Prostate gland (tissue), 2 donors: ENCODE measurements at regions not wholly inside any gene's neighbourhood (a gene's known extent, or its start where the extent isn't known, plus 50 kb on each side); places are given as distances from the start of the nearest gene placed in this dataset.
"Not testable (repeated sequence)": the region's sequence is repeated elsewhere in the genome, so short reads cannot be mapped to it uniquely, and the experiment has no call there.

Source experiments
- DNase-seq: peaks from one replicate; pipeline ENCODE4 v3.0.0-alpha.2; 2019; ENCODE audit warnings: low spot score
- H3K27ac ChIP-seq, 2 donors: fragments of 200-600 bp; sonication (generic); 2 replicates each; pipeline ENCODE4 v1.5.1; 2017 to 2019
- H3K27me3 ChIP-seq: fragments of 200-600 bp; sonication (generic); replicated peaks from 2 replicates; pipeline ENCODE4 v1.5.1; 2019; ENCODE audit not compliant: insufficient read depth
- H3K36me3 ChIP-seq, 2 donors: fragments of 200-600 bp; sonication (generic); 1 replicate in 1 of 2; 2 replicates in 1 of 2; pipeline versions ENCODE4 v1.5.1 to v1.8.1; 2017 to 2019
- H3K4me1 ChIP-seq: fragments of 200-600 bp; sonication (generic); replicated peaks from 2 replicates; pipeline ENCODE4 v1.5.1; 2019
- H3K4me3 ChIP-seq, 2 donors: fragments of 200-600 bp; sonication (generic); 2 replicates each; pipeline ENCODE4 v1.5.1; 2017 to 2019
- H3K9me3 ChIP-seq: fragments of 200-600 bp; sonication (generic); 2 replicates; pipeline ENCODE4 v1.5.1; 2017
- CTCF ChIP-seq, 4 experiments: fragments of 200-600 bp in 2 of 4; fragments of 450-650 bp in 2 of 4; sonication (generic) in 2 of 4; IDR thresholded peaks; 1 replicate in 3 of 4; 2 replicates in 1 of 4; pipeline ENCODE4 v1.5.1; 2016 to 2019; ENCODE audit warnings: antibody characterized with exemption in 4 of 4, mild to moderate bottlenecking in 2 of 4, moderate library complexity in 2 of 4
- POLR2A ChIP-seq: fragments of 450-650 bp; IDR thresholded peaks from one replicate; pipeline ENCODE4 v1.6.1; 2016; ENCODE audit warnings: antibody characterized with exemption, mild to moderate bottlenecking
- POLR2AphosphoS5 ChIP-seq: sonication (generic); formaldehyde crosslinking; IDR thresholded peaks from one replicate; pipeline ENCODE4 v1.6.1; 2017; ENCODE audit warnings: antibody characterized with exemption
- WGBS: methylation state at CpG from one replicate; pipeline ENCODE4 v1.1.5; 2018; 5-methylcytosine and 5-hydroxymethylcytosine counted together
- intact Hi-C: fragments of 100-400 bp; cut with DNase I; formaldehyde crosslinking; loops from one replicate; pipeline ENCODE4 v1.14.2; 2022

- Histone ChIP-seq H3K27ac (no peak overlapping the region), H3K36me3 (no peaks in the 10 kb centered on the region), H3K9me3 (no peaks in the 10 kb centered on the region), H3K4me1 (no peaks in the 10 kb centered on the region), H3K4me3 (no peak overlapping the region), H3K27me3 (no peaks in the 10 kb centered on the region)
- intact Hi-C loops: no loop called here
- no peak for DNase-seq
- TF ChIP-seq POLR2A: no peak
- TF ChIP-seq POLR2AphosphoS5: no peak
- no peak for TF ChIP-seq CTCF (IDR thresholded peaks at IDR 0.05)
- 77% methylated on average over 13 of the region's 13 CpGs for WGBS
Measured at GRCh38 chr1:844472-845026, 79.2 kb upstream of the SAMD11 start.

GRCh38 chr1:845641-846040 is 78.1 kb upstream of the SAMD11 start:
- WGBS: 65% methylated on average over 3 of the region's 3 CpGs
- H3K9me3 ChIP-seq, H3K36me3 ChIP-seq, H3K4me1 ChIP-seq, H3K27ac ChIP-seq, intact Hi-C loops, H3K4me3 ChIP-seq, DNase-seq, H3K27me3 ChIP-seq: not testable (repeated sequence)

GRCh38 chr1:849873-850272 is 73.8 kb upstream of the SAMD11 start:
- H3K36me3 ChIP-seq, intact Hi-C loops, DNase-seq, H3K27me3 ChIP-seq, H3K4me1 ChIP-seq, H3K27ac ChIP-seq, H3K4me3 ChIP-seq, H3K9me3 ChIP-seq: not testable (repeated sequence)
- WGBS: 76% methylated on average over 4 of the region's 4 CpGs

- H3K36me3 ChIP-seq, H3K9me3 ChIP-seq, H3K4me3 ChIP-seq, H3K27me3 ChIP-seq, H3K27ac ChIP-seq, DNase-seq, intact Hi-C loops, H3K4me1 ChIP-seq: not testable (repeated sequence)
- 87% methylated on average over 4 of the region's 4 CpGs for WGBS
Measured at GRCh38 chr1:850318-850717, 73.4 kb upstream of the SAMD11 start.

GRCh38 chr1:851398-851797 is 72.3 kb upstream of the SAMD11 start:
- DNase-seq, H3K9me3 ChIP-seq, H3K27ac ChIP-seq, H3K4me1 ChIP-seq, intact Hi-C loops, H3K4me3 ChIP-seq, H3K36me3 ChIP-seq, H3K27me3 ChIP-seq: not testable (repeated sequence)
- 84% methylated on average over 8 of the region's 17 CpGs for WGBS

GRCh38 chr1:851841-852240 is 71.9 kb upstream of the SAMD11 start:
- intact Hi-C loops, H3K27me3 ChIP-seq, H3K4me1 ChIP-seq, H3K9me3 ChIP-seq, DNase-seq, H3K4me3 ChIP-seq, H3K36me3 ChIP-seq, H3K27ac ChIP-seq: not testable (repeated sequence)
- 90% methylated on average over 9 of the region's 9 CpGs for WGBS

- DNase-seq, H3K4me3 ChIP-seq, H3K9me3 ChIP-seq, H3K27ac ChIP-seq, intact Hi-C loops, H3K27me3 ChIP-seq, H3K4me1 ChIP-seq, H3K36me3 ChIP-seq: not testable (repeated sequence)
- 93% methylated on average over 14 of the region's 16 CpGs for WGBS
Measured at GRCh38 chr1:855202-855981, 68.3 kb upstream of the SAMD11 start.

- H3K4me3 ChIP-seq, H3K27ac ChIP-seq, DNase-seq, H3K4me1 ChIP-seq, intact Hi-C loops, H3K9me3 ChIP-seq, H3K36me3 ChIP-seq, H3K27me3 ChIP-seq: not testable (repeated sequence)
- WGBS: 83% methylated on average over 9 of the region's 10 CpGs
Measured at GRCh38 chr1:856541-857057, 67.1 kb upstream of the SAMD11 start.
